NOMO-1 (cell line): ENCODE measurements at regions not wholly inside any gene's neighbourhood (a gene's known extent, or its start where the extent isn't known, plus 50 kb on each side); places are given as distances from the start of the nearest gene placed in this dataset.

ENCODE experiments used
- DNase-seq, 2 experiments: peaks; one replicate each; lab custom pipeline; 2025; ENCODE audit not compliant: unreplicated experiment in 2 of 2; lab: John Stamatoyannopoulos, UW

- DNase-seq = no peak
These were observed 851.2 kb downstream of the GALC start for GRCh38 chr14:87141801-87142200.

GRCh38 chr14:87139299-87139698, 853.7 kb downstream of the GALC start:
- DNase-seq = no peak

GRCh38 chr14:87133073-87133801, 859.7 kb downstream of the GALC start:
- DNase-seq = no peak

- DNase-seq = no peak
These were observed 861.1 kb downstream of the GALC start for GRCh38 chr14:87131879-87132278.

GRCh38 chr14:87122166-87122565, 870.8 kb downstream of the GALC start:
- no peak for DNase-seq

- DNase-seq = no peak
These were observed 871.3 kb downstream of the GALC start for GRCh38 chr14:87121716-87122115.

GRCh38 chr14:87115234-87115633, 877.7 kb downstream of the GALC start:
- no peak for DNase-seq

GRCh38 chr14:87113286-87113685, 879.7 kb downstream of the GALC start:
- DNase-seq = no peak

GRCh38 chr14:87111741-87112140, 881.2 kb downstream of the GALC start:
- no peak for DNase-seq

GRCh38 chr14:87111126-87111525, 881.9 kb downstream of the GALC start:
- no peak for DNase-seq

GRCh38 chr14:87109271-87109670, 883.7 kb downstream of the GALC start:
- DNase-seq = no peak

- no peak for DNase-seq
These were observed 884.3 kb downstream of the GALC start for GRCh38 chr14:87108726-87109125.

GRCh38 chr14:87102811-87103378, 890.1 kb downstream of the GALC start:
- DNase-seq = no peak

GRCh38 chr14:87097015-87097414, 896.0 kb downstream of the GALC start:
- DNase-seq = no peak

- no peak for DNase-seq
These were observed 898.1 kb downstream of the GALC start for GRCh38 chr14:87094913-87095312.

- DNase-seq = no peak
These were observed 904.4 kb downstream of the GALC start for GRCh38 chr14:87088588-87088987.

- DNase-seq = no peak
These were observed 905.1 kb downstream of the GALC start for GRCh38 chr14:87087881-87088280.

GRCh38 chr14:87084908-87085307, 908.1 kb downstream of the GALC start:
- DNase-seq = no peak

GRCh38 chr14:87082917-87083316, 910.1 kb downstream of the GALC start:
- no peak for DNase-seq

GRCh38 chr14:87081004-87081403, 912.0 kb downstream of the GALC start:
- no peak for DNase-seq

GRCh38 chr14:87080146-87080545, 912.8 kb downstream of the GALC start:
- DNase-seq = no peak

- no peak for DNase-seq
These were observed 913.6 kb downstream of the GALC start for GRCh38 chr14:87079416-87079815.

- no peak for DNase-seq
These were observed 916.1 kb downstream of the GALC start for GRCh38 chr14:87076922-87077321.
